GM12878 (cell line): ENCODE measurements at regions not wholly inside any gene's neighbourhood (a gene's known extent, or its start where the extent isn't known, plus 50 kb on each side); places are given as distances from the start of the nearest gene placed in this dataset.

ENCODE experiments used
- ATAC-seq: fragments of 200-7000 bp; cut with Tn5 transposase; 3 replicates; pipeline ENCODE4 v1.9.1; 2020; ENCODE audit warnings: mild to moderate bottlenecking, moderate library complexity
- BruUV-seq: library from RNA; stranded (reverse); fragments of 400-500 nt; replicated peaks from 2 replicates; lab custom pipeline; 2021; lab: Mats Ljungman, UMichigan
- CTCF ChIA-PET: fragments of 300-600 bp; sonication (Branson Sonifier 250); formaldehyde crosslinking; extraction: SDS; loops from one replicate; lab custom pipeline; 2021; ENCODE audit warnings: inconsistent platforms; lab: Yijun Ruan, JAX
- POLR2A ChIA-PET: fragments of 350-600 bp; formaldehyde crosslinking; extraction: SDS; loops from one replicate; lab custom pipeline; 2021; ENCODE audit warnings: inconsistent platforms; lab: Charles Lee
- RAD21 ChIA-PET: fragments of 300-600 bp; sonication (Branson Sonifier 250); formaldehyde crosslinking; loops from one replicate; lab custom pipeline; 2023; ENCODE audit warnings: antibody characterized with exemption; ENCODE audit not compliant: unreplicated experiment; lab: Charles Lee
- SMC1A ChIA-PET: fragments of 300-600 bp; sonication (Branson Sonifier 250); formaldehyde crosslinking; loops from one replicate; lab custom pipeline; 2023; ENCODE audit not compliant: unreplicated experiment, uncharacterized antibody; lab: Charles Lee
- DNase-seq: peaks from one replicate; pipeline ENCODE4 v3.0.0-alpha.2; 2011; ENCODE audit warnings: low read depth, low spot score
- FAIRE-seq: peaks from 3 replicates; lab custom pipeline; 2011; peaks lifted over from hg19 to GRCh38; lab: Jason Lieb, UNC
- H2AFZ ChIP-seq: 2 replicates; pipeline ENCODE4 v1.6.0; 2011; ENCODE audit warnings: low read depth, low read length, control low read depth; ENCODE audit not compliant: control insufficient read depth
- H3K27ac ChIP-seq: 2 replicates; pipeline ENCODE4 v1.5.1; 2011; ENCODE audit warnings: control low read depth; ENCODE audit not compliant: control insufficient read depth, insufficient read depth
- H3K27me3 ChIP-seq, 2 experiments: replicated peaks in 1 of 2; 2 replicates each; pipeline versions ENCODE4 v1.6.0 to v1.6.1; 2011; ENCODE audit warnings: low read length in 1 of 2; ENCODE audit not compliant: control insufficient read depth in 2 of 2, insufficient read depth in 2 of 2
- H3K36me3 ChIP-seq, 2 experiments: 2 replicates each; pipeline ENCODE4 v1.5.1; 2011; ENCODE audit warnings: low read length in 1 of 2; ENCODE audit not compliant: control insufficient read depth in 2 of 2, insufficient read depth in 2 of 2
- H3K4me1 ChIP-seq: 2 replicates; pipeline ENCODE4 v1.6.1; 2011; ENCODE audit warnings: mild to moderate bottlenecking, low read length, moderate library complexity, mixed read lengths; ENCODE audit not compliant: control insufficient read depth, insufficient read depth
- H3K4me2 ChIP-seq: 2 replicates; pipeline ENCODE4 v1.6.0; 2011; ENCODE audit warnings: control low read depth; ENCODE audit not compliant: control insufficient read depth, insufficient read depth
- H3K4me3 ChIP-seq: fragments of 200-600 bp; sonication (generic); 2 replicates; pipeline ENCODE4 v1.5.1; 2016
- H3K79me2 ChIP-seq: 2 replicates; pipeline ENCODE4 v1.6.0; 2011; ENCODE audit warnings: low read length; ENCODE audit not compliant: control insufficient read depth, insufficient read depth
- H3K9ac ChIP-seq: 2 replicates; pipeline ENCODE4 v1.8.0; 2011; ENCODE audit warnings: low read length, control low read depth, mixed read lengths; ENCODE audit not compliant: control insufficient read depth, insufficient read depth
- H3K9me3 ChIP-seq: replicated peaks from 3 replicates; pipeline ENCODE4 v1.5.1; 2011; ENCODE audit warnings: mild to moderate bottlenecking, low read length; ENCODE audit not compliant: control insufficient read depth, insufficient read depth
- H4K20me1 ChIP-seq: 2 replicates; pipeline ENCODE4 v1.6.0; 2011; ENCODE audit not compliant: control insufficient read depth, insufficient read depth
- EED ChIP-seq: sonication (generic); IDR thresholded peaks from 2 replicates; pipeline ENCODE4 v1.6.1; 2016; ENCODE audit warnings: antibody characterized with exemption, low read depth
- ETV6 ChIP-seq, 2 experiments: fragments of 450-650 bp in 1 of 2; IDR thresholded peaks in 1 of 2; conservative IDR thresholded peaks in 1 of 2; 2 replicates each; pipeline ENCODE4 v1.6.1; 2014; ENCODE audit warnings: antibody characterized with exemption in 1 of 2, borderline replicate concordance in 1 of 2, low read depth in 1 of 2, mild to moderate bottlenecking in 1 of 2, moderate library complexity in 1 of 2
- IKZF2 ChIP-seq, 2 experiments: fragments of 450-650 bp; IDR thresholded peaks; 2 replicates each; pipeline ENCODE4 v1.6.1; 2017; ENCODE audit warnings: mild to moderate bottlenecking in 2 of 2, moderate library complexity in 2 of 2
- JUND ChIP-seq: IDR thresholded peaks from 2 replicates; pipeline ENCODE4 v1.6.1; 2012; ENCODE audit warnings: low read depth, mild to moderate bottlenecking, low read length, improper control_type of control experiment, moderate library complexity
- LARP7 ChIP-seq: fragments of 450-650 bp; IDR thresholded peaks from 2 replicates; pipeline ENCODE4 v1.6.1; 2017; ENCODE audit warnings: mild to moderate bottlenecking
- RB1 ChIP-seq: fragments of 450-650 bp; formaldehyde crosslinking; IDR thresholded peaks from 2 replicates; pipeline ENCODE4 v1.6.1; 2017; ENCODE audit warnings: mild to moderate bottlenecking, borderline replicate concordance
- RBBP5 ChIP-seq: fragments of 200-600 bp; sonication (generic); conservative IDR thresholded peaks from 2 replicates; pipeline ENCODE4 v1.6.1; 2016
- RUNX3 ChIP-seq: IDR thresholded peaks from 2 replicates; pipeline ENCODE4 v1.6.1; 2012; ENCODE audit warnings: low read length, inconsistent platforms
- SPI1 ChIP-seq: IDR thresholded peaks from 2 replicates; pipeline ENCODE4 v1.6.1; 2011; ENCODE audit warnings: low read depth, mild to moderate bottlenecking, low read length, moderate library complexity, borderline replicate concordance; ENCODE audit not compliant: insufficient read depth
- TARDBP ChIP-seq: IDR thresholded peaks from 2 replicates; pipeline ENCODE4 v1.6.1; 2016; ENCODE audit warnings: borderline replicate concordance
- TCF12 ChIP-seq: IDR thresholded peaks from 2 replicates; pipeline ENCODE4 v1.6.1; 2011; ENCODE audit warnings: low read depth, mild to moderate bottlenecking, low read length
- in situ Hi-C: fragments of 300-500 bp; cut with MboI; formaldehyde crosslinking; loops from 9 replicates; pipeline ENCODE4 v1.14.3; 2018; ENCODE audit warnings: mixed read lengths
- intact Hi-C: fragments of 100-400 bp; cut with micrococcal nuclease; formaldehyde crosslinking; loops from one replicate; pipeline ENCODE4 v1.14.2; 2022; ENCODE audit not compliant: unreplicated experiment
- TF ChIP-seq, protein P1 (sequence below): fragments of 450-650 bp; conservative IDR thresholded peaks from 2 replicates; pipeline ENCODE4 v1.6.1; 2017; ENCODE audit warnings: mild to moderate bottlenecking, moderate library complexity
- TF ChIP-seq, protein P2 (sequence below): fragments of 450-650 bp; IDR thresholded peaks from 2 replicates; pipeline ENCODE4 v1.6.1; 2016; ENCODE audit warnings: mild to moderate bottlenecking, moderate library complexity, borderline replicate concordance
- TF ChIP-seq, protein P3 (sequence below): fragments of 450-650 bp; formaldehyde crosslinking; IDR thresholded peaks from 2 replicates; pipeline ENCODE4 v1.5.0; 2022; ENCODE audit warnings: mild to moderate bottlenecking, missing genetic modification characterization

DNA sequence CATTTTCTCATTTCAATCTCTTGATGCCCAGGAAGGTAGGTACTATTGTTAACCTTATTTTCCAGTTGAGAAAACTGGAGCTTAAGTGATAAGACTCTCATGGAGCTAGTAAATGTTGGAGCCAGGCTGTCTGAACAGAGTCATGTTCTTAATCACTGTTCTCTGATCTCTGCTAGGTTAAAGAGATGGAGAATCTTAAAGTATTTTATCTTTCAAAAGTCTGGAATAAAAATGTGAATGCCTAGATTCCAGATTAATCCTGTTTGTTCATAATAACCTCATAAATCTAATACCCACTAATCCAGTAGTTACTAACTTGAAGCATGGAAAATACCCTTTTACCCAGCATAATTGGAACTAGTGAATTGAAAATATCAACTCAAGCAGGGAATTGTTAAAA is 341.0 kb upstream of the RGS6 start:
- DNase-seq (no peak), ATAC-seq (no peak), FAIRE-seq (no peak)
- CTCF ChIA-PET: interaction anchor here (1.1 to 3.1 kb wide), 5 partner anchors 9 to 269 kb away, joined by 3 to 12 read pairs (median 7); no protein-coding TSS in a partner anchor
- Histone ChIP-seq H3K9me3 (no peaks in the 10 kb centered on the region; the same call in 2 of the 3 replicates), H4K20me1 (no peaks in the 10 kb centered on the region), H3K27ac (no peak overlapping the region; the same call in 1 of the 2 replicates), H2AFZ (no peak overlapping the region), H3K4me3 (no peak overlapping the region), H3K36me3 (peaks cover 0 to 11% of the 10 kb centered on the region in 2 experiments; a peak in 2 of 4 replicates), H3K4me2 (no peak overlapping the region), H3K27me3 (no peaks in the 10 kb centered on the region), H3K9ac (no peak overlapping the region), H3K4me1 (peaks cover 13% of the 10 kb centered on the region), H3K79me2 (peaks cover 30% of the 10 kb centered on the region)
- SMC1A ChIA-PET: interaction anchor here (0.6 to 4.1 kb wide), 20 partner anchors 9 to 269 kb away, joined by 3 to 28 read pairs (median 4); no protein-coding TSS in a partner anchor
- in situ Hi-C loops (no loop called here), intact Hi-C loops (no loop called here)
- POLR2A ChIA-PET: interaction anchor here (1.2 to 1.9 kb wide), 7 partner anchors 9 to 96 kb away, joined by 4 to 8 read pairs (median 5); no protein-coding TSS in a partner anchor
- no TSS peak for BruUV-seq
- RAD21 ChIA-PET: interaction anchor here (0.9 to 5.1 kb wide), 12 partner anchors 7 to 270 kb away, joined by 3 to 30 read pairs (median 5); partner anchors contain the start of gene SIPA1L1
- TF ChIP-seq TCF12 (no peak), RUNX3 (no peak), RB1 (no peak), RBBP5 (no peak), SPI1 (no peak), JUND (no peak), IKZF2 (IDR thresholded peaks at IDR 0.05) (no peak), EED (no peak), LARP7 (no peak), TARDBP (no peak), ETV6 (conservative IDR thresholded peaks at IDR 0.05 in 1 of 2, IDR thresholded peaks at IDR 0.05 in 1 of 2; ENCODE audit: borderline replicate concordance in 1 of 2, low read depth in 1 of 2) (no peak)
- TF ChIP-seq, protein P1, sequence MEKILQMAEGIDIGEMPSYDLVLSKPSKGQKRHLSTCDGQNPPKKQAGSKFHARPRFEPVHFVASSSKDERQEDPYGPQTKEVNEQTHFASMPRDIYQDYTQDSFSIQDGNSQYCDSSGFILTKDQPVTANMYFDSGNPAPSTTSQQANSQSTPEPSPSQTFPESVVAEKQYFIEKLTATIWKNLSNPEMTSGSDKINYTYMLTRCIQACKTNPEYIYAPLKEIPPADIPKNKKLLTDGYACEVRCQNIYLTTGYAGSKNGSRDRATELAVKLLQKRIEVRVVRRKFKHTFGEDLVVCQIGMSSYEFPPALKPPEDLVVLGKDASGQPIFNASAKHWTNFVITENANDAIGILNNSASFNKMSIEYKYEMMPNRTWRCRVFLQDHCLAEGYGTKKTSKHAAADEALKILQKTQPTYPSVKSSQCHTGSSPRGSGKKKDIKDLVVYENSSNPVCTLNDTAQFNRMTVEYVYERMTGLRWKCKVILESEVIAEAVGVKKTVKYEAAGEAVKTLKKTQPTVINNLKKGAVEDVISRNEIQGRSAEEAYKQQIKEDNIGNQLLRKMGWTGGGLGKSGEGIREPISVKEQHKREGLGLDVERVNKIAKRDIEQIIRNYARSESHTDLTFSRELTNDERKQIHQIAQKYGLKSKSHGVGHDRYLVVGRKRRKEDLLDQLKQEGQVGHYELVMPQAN: no peak
- TF ChIP-seq, protein P2, sequence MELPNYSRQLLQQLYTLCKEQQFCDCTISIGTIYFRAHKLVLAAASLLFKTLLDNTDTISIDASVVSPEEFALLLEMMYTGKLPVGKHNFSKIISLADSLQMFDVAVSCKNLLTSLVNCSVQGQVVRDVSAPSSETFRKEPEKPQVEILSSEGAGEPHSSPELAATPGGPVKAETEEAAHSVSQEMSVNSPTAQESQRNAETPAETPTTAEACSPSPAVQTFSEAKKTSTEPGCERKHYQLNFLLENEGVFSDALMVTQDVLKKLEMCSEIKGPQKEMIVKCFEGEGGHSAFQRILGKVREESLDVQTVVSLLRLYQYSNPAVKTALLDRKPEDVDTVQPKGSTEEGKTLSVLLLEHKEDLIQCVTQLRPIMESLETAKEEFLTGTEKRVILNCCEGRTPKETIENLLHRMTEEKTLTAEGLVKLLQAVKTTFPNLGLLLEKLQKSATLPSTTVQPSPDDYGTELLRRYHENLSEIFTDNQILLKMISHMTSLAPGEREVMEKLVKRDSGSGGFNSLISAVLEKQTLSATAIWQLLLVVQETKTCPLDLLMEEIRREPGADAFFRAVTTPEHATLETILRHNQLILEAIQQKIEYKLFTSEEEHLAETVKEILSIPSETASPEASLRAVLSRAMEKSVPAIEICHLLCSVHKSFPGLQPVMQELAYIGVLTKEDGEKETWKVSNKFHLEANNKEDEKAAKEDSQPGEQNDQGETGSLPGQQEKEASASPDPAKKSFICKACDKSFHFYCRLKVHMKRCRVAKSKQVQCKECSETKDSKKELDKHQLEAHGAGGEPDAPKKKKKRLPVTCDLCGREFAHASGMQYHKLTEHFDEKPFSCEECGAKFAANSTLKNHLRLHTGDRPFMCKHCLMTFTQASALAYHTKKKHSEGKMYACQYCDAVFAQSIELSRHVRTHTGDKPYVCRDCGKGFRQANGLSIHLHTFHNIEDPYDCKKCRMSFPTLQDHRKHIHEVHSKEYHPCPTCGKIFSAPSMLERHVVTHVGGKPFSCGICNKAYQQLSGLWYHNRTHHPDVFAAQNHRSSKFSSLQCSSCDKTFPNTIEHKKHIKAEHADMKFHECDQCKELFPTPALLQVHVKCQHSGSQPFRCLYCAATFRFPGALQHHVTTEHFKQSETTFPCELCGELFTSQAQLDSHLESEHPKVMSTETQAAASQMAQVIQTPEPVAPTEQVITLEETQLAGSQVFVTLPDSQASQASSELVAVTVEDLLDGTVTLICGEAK: no peak
- TF ChIP-seq, protein P3, sequence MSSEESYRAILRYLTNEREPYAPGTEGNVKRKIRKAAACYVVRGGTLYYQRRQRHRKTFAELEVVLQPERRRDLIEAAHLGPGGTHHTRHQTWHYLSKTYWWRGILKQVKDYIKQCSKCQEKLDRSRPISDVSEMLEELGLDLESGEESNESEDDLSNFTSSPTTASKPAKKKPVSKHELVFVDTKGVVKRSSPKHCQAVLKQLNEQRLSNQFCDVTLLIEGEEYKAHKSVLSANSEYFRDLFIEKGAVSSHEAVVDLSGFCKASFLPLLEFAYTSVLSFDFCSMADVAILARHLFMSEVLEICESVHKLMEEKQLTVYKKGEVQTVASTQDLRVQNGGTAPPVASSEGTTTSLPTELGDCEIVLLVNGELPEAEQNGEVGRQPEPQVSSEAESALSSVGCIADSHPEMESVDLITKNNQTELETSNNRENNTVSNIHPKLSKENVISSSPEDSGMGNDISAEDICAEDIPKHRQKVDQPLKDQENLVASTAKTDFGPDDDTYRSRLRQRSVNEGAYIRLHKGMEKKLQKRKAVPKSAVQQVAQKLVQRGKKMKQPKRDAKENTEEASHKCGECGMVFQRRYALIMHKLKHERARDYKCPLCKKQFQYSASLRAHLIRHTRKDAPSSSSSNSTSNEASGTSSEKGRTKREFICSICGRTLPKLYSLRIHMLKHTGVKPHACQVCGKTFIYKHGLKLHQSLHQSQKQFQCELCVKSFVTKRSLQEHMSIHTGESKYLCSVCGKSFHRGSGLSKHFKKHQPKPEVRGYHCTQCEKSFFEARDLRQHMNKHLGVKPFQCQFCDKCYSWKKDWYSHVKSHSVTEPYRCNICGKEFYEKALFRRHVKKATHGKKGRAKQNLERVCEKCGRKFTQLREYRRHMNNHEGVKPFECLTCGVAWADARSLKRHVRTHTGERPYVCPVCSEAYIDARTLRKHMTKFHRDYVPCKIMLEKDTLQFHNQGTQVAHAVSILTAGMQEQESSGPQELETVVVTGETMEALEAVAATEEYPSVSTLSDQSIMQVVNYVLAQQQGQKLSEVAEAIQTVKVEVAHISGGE: no peak
